ENCODE measurements at regions not wholly inside any gene's neighbourhood (a gene's known extent, or its start where the extent isn't known, plus 50 kb on each side); places are given as distances from the start of the nearest gene placed in this dataset.

DNA sequence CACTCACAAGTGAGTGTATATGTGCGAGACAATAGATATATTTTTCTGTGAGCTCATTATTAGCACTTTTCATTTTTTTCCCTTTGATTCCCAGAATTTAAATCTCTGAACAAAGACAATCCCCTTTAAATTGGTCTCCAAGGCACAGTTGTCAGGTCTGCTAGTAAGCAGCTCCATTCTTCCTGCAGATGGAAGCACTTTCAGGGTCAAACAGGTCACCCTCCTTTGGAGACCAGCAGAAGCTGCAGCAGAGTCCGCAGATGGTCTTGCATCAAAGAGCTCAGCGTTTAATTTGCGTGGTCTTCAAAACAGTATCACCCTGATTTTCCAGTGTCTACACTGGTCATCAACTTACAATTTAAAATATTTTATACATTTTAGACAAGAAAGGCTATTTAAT, 543.8 kb downstream of the ARL4A start:
- no peak overlapping the region for H2AFZ ChIP-seq (ENCODE audit: low read depth, low read length)
- H3K4me2 ChIP-seq (ENCODE audit: insufficient read depth, low read length): no peak overlapping the region
- H3K9me3 ChIP-seq (replicated peaks; ENCODE audit: control insufficient read depth, insufficient read depth, low read length): no peaks in the 10 kb centered on the region
- H3K27me3 ChIP-seq (ENCODE audit: control insufficient read depth in 2 of 2, insufficient read depth in 2 of 2, low read length in 2 of 2): no peaks in the 10 kb centered on the region
- H3K9ac ChIP-seq (replicated peaks; ENCODE audit: extremely low read depth, insufficient read depth, low read length): no peak overlapping the region
- H3K9me1 ChIP-seq (replicated peaks; ENCODE audit: control insufficient read depth, extremely low read depth, insufficient read depth, low read length): no peaks in the 10 kb centered on the region
- TF ChIP-seq MYC (IDR thresholded peaks at IDR 0.05; ENCODE audit: low read depth, low read length): no peak
- no peak for TF ChIP-seq GATA2 (IDR thresholded peaks at IDR 0.05; ENCODE audit: insufficient read depth, insufficient read length, low read depth, low read length)
- TF ChIP-seq FOS (IDR thresholded peaks at IDR 0.05; ENCODE audit: borderline replicate concordance, insufficient read depth, low read length): no peak
- TF ChIP-seq POLR2AphosphoS5 (IDR thresholded peaks at IDR 0.05; ENCODE audit: insufficient read depth, low read depth, low read length): no peak
- no peak for TF ChIP-seq POLR2A (IDR thresholded peaks at IDR 0.05; ENCODE audit: low read depth, low read length)
- no peak for TF ChIP-seq JUN (IDR thresholded peaks at IDR 0.05; ENCODE audit: borderline replicate concordance, insufficient read depth, insufficient read length, low read depth)
- H3K27ac ChIP-seq (ENCODE audit: insufficient read depth, low read depth, low read length): no peak overlapping the region
- intact Hi-C loops (cut with micrococcal nuclease) (no loop called here), dilution Hi-C loops (cut with MboI; ENCODE audit: extremely low pct_ligation_motif_present, low sequenced_read_pairs) (no loop called here)
- no peak overlapping the region for H3K4me3 ChIP-seq (replicated peaks in 1 of 3; ENCODE audit: insufficient read depth in 1 of 3, low read depth in 1 of 3, low read length in 3 of 3)
- FAIRE-seq: no peak
- no peaks in the 10 kb centered on the region for H3K79me2 ChIP-seq (ENCODE audit: control insufficient read depth, insufficient read depth, low read length)
- no peaks in the 10 kb centered on the region for H3K36me3 ChIP-seq (ENCODE audit: control insufficient read depth in 2 of 2, extremely low read depth in 1 of 2, insufficient read depth in 2 of 2, low read length in 2 of 2)
- ChIA-PET POLR2A (no interaction called here), CTCF (interaction anchor here (0.6 to 1.6 kb wide), 5 partner anchors 17 to 1460 kb away, joined by 3 to 4 read pairs (median 3); no protein-coding TSS in a partner anchor)
- BruUV-seq (replicated peaks): no TSS peak
- H4K20me1 ChIP-seq (replicated peaks; ENCODE audit: control insufficient read depth, extremely low read depth, insufficient read depth, low read length): no peaks in the 10 kb centered on the region
- H3K4me1 ChIP-seq (ENCODE audit: control insufficient read depth, extremely low read depth, insufficient read depth, low read length): no peaks in the 10 kb centered on the region
- no peak for DNase-seq (ENCODE audit: low read depth, low spot score)

DNA sequence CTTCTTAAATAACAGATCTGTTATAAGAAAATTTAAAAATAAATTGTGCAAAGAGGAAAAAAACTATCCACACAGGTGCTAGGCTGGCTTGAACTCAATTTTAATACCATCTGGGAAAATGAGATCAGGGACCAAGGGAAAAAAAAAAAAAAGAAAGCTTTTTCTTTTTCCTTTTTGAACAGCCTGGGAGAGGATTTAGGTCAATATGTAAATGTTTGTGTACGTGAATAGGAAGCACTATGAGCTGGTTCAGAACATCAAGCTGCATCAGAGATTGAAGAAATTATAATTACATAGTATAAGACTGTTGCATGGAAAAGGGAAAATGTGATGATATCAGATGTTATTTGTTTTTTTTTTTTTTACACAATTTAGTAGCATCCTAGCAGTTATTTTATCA, 548.0 kb downstream of the ARL4A start:
- POLR2A ChIA-PET: no interaction called here
- no peak overlapping the region for H3K4me2 ChIP-seq (ENCODE audit: insufficient read depth, low read length)
- no peak overlapping the region for H3K27ac ChIP-seq (ENCODE audit: insufficient read depth, low read depth, low read length)
- CTCF ChIA-PET: no interaction called here
- no peaks in the 10 kb centered on the region for H3K9me1 ChIP-seq (replicated peaks; ENCODE audit: control insufficient read depth, extremely low read depth, insufficient read depth, low read length)
- H3K79me2 ChIP-seq (ENCODE audit: control insufficient read depth, insufficient read depth, low read length): no peaks in the 10 kb centered on the region
- no peaks in the 10 kb centered on the region for H3K36me3 ChIP-seq (ENCODE audit: control insufficient read depth in 2 of 2, extremely low read depth in 1 of 2, insufficient read depth in 2 of 2, low read length in 2 of 2)
- H3K9me3 ChIP-seq (replicated peaks; ENCODE audit: control insufficient read depth, insufficient read depth, low read length): no peaks in the 10 kb centered on the region
- dilution Hi-C loops (cut with MboI; ENCODE audit: extremely low pct_ligation_motif_present, low sequenced_read_pairs) (no loop called here), intact Hi-C loops (cut with micrococcal nuclease) (no loop called here)
- no peak overlapping the region for H3K9ac ChIP-seq (replicated peaks; ENCODE audit: extremely low read depth, insufficient read depth, low read length)
- H3K4me3 ChIP-seq (replicated peaks in 1 of 3; ENCODE audit: insufficient read depth in 1 of 3, low read depth in 1 of 3, low read length in 3 of 3): no peak overlapping the region
- H2AFZ ChIP-seq (ENCODE audit: low read depth, low read length): no peak overlapping the region
- no peak for FAIRE-seq
- H4K20me1 ChIP-seq (replicated peaks; ENCODE audit: control insufficient read depth, extremely low read depth, insufficient read depth, low read length): no peaks in the 10 kb centered on the region
- TF ChIP-seq EZH2 (IDR thresholded peaks at IDR 0.05; ENCODE audit: borderline replicate concordance, low read depth, low read length, severe bottlenecking) (no peak), JUN (IDR thresholded peaks at IDR 0.05; ENCODE audit: borderline replicate concordance, insufficient read depth, insufficient read length, low read depth) (no peak)
- TF ChIP-seq, protein P1, sequence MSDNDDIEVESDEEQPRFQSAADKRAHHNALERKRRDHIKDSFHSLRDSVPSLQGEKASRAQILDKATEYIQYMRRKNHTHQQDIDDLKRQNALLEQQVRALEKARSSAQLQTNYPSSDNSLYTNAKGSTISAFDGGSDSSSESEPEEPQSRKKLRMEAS (IDR thresholded peaks at IDR 0.05; ENCODE audit: insufficient read depth, insufficient read length): no peak
- TF ChIP-seq, protein P2, sequence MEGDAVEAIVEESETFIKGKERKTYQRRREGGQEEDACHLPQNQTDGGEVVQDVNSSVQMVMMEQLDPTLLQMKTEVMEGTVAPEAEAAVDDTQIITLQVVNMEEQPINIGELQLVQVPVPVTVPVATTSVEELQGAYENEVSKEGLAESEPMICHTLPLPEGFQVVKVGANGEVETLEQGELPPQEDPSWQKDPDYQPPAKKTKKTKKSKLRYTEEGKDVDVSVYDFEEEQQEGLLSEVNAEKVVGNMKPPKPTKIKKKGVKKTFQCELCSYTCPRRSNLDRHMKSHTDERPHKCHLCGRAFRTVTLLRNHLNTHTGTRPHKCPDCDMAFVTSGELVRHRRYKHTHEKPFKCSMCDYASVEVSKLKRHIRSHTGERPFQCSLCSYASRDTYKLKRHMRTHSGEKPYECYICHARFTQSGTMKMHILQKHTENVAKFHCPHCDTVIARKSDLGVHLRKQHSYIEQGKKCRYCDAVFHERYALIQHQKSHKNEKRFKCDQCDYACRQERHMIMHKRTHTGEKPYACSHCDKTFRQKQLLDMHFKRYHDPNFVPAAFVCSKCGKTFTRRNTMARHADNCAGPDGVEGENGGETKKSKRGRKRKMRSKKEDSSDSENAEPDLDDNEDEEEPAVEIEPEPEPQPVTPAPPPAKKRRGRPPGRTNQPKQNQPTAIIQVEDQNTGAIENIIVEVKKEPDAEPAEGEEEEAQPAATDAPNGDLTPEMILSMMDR (IDR thresholded peaks at IDR 0.05; ENCODE audit: extremely low read depth in 1 of 2, insufficient read depth in 1 of 2, low read depth in 1 of 2, low read length in 2 of 2): no peak
- DNase-seq (ENCODE audit: low read depth, low spot score): no peak
- no peaks in the 10 kb centered on the region for H3K4me1 ChIP-seq (ENCODE audit: control insufficient read depth, extremely low read depth, insufficient read depth, low read length)
- no TSS peak for BruUV-seq (replicated peaks)
- H3K27me3 ChIP-seq (ENCODE audit: control insufficient read depth in 2 of 2, insufficient read depth in 2 of 2, low read length in 2 of 2): no peaks in the 10 kb centered on the region

Data from endothelial cell of umbilical vein (primary cell).